K562 (cell line): ENCODE measurements at regions not wholly inside any gene's neighbourhood (a gene's known extent, or its start where the extent isn't known, plus 50 kb on each side); places are given as distances from the start of the nearest gene placed in this dataset.

Source experiments
- ATAC-seq: fragments of 200-7000 bp; cut with Tn5 transposase; 3 replicates; pipeline ENCODE4 v1.9.1; 2020; ENCODE audit warnings: moderate library complexity
- BruUV-seq: library from RNA; stranded (reverse); fragments of 400-500 nt; replicated peaks from 2 replicates; lab custom pipeline; 2021; lab: Mats Ljungman, UMichigan
- CTCF ChIA-PET: fragments of 300-600 bp; formaldehyde crosslinking; extraction: SDS; loops from one replicate; lab custom pipeline; 2021; ENCODE audit warnings: low intra/inter-chr PET ratio; lab: Yijun Ruan, JAX
- POLR2A ChIA-PET: fragments of 300-600, 350-650 bp; sonication (Branson Sonifier 250); formaldehyde crosslinking; extraction: SDS; loops from one replicate; lab custom pipeline; 2021; ENCODE audit warnings: antibody characterized with exemption, inconsistent platforms; lab: Yijun Ruan, JAX
- DNase-seq, 4 experiments: peaks; one replicate each; pipeline versions ENCODE4 v3.0.0 to v3.0.0-alpha.2; 2011 to 2018; ENCODE audit warnings: low spot score in 3 of 4, mixed read lengths in 3 of 4; ENCODE audit errors: extremely low read depth in 1 of 4
- FAIRE-seq: peaks from 2 replicates; lab custom pipeline; 2011; peaks lifted over from hg19 to GRCh38; lab: Jason Lieb, UNC
- H2AFZ ChIP-seq: 2 replicates; pipeline ENCODE4 v1.6.0; 2011; ENCODE audit warnings: low read depth, low read length, control low read depth, inconsistent platforms
- H3K27ac ChIP-seq: fragments of 200-600 bp; 3 replicates; pipeline ENCODE4 v1.8.0; 2011; ENCODE audit warnings: low read depth, mild to moderate bottlenecking, control low read depth, inconsistent platforms, low read length, moderate library complexity, mixed read lengths; ENCODE audit errors: extremely low read depth
- H3K27me3 ChIP-seq, 2 experiments: fragments of 300-600 bp in 1 of 2; 2 replicates in 1 of 2; 3 replicates in 1 of 2; pipeline versions ENCODE4 v1.6.0 to v1.8.0; 2011; ENCODE audit warnings: inconsistent platforms in 2 of 2, low read length in 2 of 2, mild to moderate bottlenecking in 1 of 2, mixed read lengths in 1 of 2, moderate library complexity in 1 of 2; ENCODE audit not compliant: control insufficient read depth in 2 of 2, insufficient read depth in 2 of 2
- H3K36me3 ChIP-seq: fragments of 300-600 bp; 3 replicates; pipeline ENCODE4 v1.8.0; 2011; ENCODE audit warnings: mild to moderate bottlenecking, low read length, inconsistent platforms; ENCODE audit not compliant: control insufficient read depth, insufficient read depth
- H3K4me1 ChIP-seq, 2 experiments: fragments of 200-600 bp in 1 of 2; replicated peaks in 1 of 2; 2 replicates in 1 of 2; 3 replicates in 1 of 2; pipeline versions ENCODE4 v1.5.1 to v1.8.0; 2011; ENCODE audit warnings: inconsistent platforms in 2 of 2, low read length in 2 of 2, mild to moderate bottlenecking in 1 of 2, mixed read lengths in 1 of 2, moderate library complexity in 1 of 2; ENCODE audit not compliant: control insufficient read depth in 2 of 2, insufficient read depth in 2 of 2
- H3K4me2 ChIP-seq: 2 replicates; pipeline ENCODE4 v1.6.1; 2011; ENCODE audit warnings: low read length, control low read depth, inconsistent platforms, mixed read lengths; ENCODE audit not compliant: insufficient read depth
- H3K4me3 ChIP-seq: fragments of 200-600 bp; sonication (generic), shearing (Covaris generic); 2 replicates; pipeline ENCODE4 v1.5.1; 2016; ENCODE audit warnings: control low read depth, inconsistent platforms
- H3K79me2 ChIP-seq: fragments of 200-600 bp; 3 replicates; pipeline ENCODE4 v1.8.0; 2011; ENCODE audit warnings: low read length, inconsistent platforms; ENCODE audit not compliant: control insufficient read depth, insufficient read depth
- H3K9ac ChIP-seq, 2 experiments: 2 replicates each; pipeline versions ENCODE4 v1.6.0 to v1.6.1; 2011; ENCODE audit warnings: low read depth in 2 of 2, low read length in 2 of 2, control low read depth in 1 of 2, inconsistent platforms in 1 of 2, mild to moderate bottlenecking in 1 of 2, mixed read lengths in 1 of 2; ENCODE audit not compliant: insufficient read depth in 1 of 2
- H3K9me1 ChIP-seq: one replicate; pipeline ENCODE4 v1.6.0; 2011; ENCODE audit warnings: inconsistent platforms, mild to moderate bottlenecking, low read length, moderate library complexity; ENCODE audit not compliant: control insufficient read depth, insufficient read depth
- H3K9me3 ChIP-seq: replicated peaks from 2 replicates; pipeline ENCODE4 v1.5.1; 2011; ENCODE audit warnings: low read depth, low read length, inconsistent platforms; ENCODE audit not compliant: control insufficient read depth, insufficient read depth
- H4K20me1 ChIP-seq: replicated peaks from 2 replicates; pipeline ENCODE4 v1.6.1; 2011; ENCODE audit warnings: low read length, inconsistent platforms, mixed read lengths; ENCODE audit not compliant: control insufficient read depth, insufficient read depth
- CEBPB ChIP-seq: fragments of 450-650 bp; IDR thresholded peaks from 2 replicates; pipeline ENCODE4 v1.6.1; 2016; ENCODE audit warnings: missing genetic modification characterization, missing compliant biosample characterization
- CREB1 ChIP-seq, 2 experiments: sonication (generic) in 1 of 2; formaldehyde crosslinking in 1 of 2; IDR thresholded peaks; 2 replicates each; pipeline versions ENCODE4 v1.6.1 to v1.8.0; 2012 to 2022; ENCODE audit warnings: inconsistent platforms in 1 of 2, mild to moderate bottlenecking in 1 of 2, missing genetic modification reagents in 1 of 2, moderate library complexity in 1 of 2
- CREM ChIP-seq: IDR thresholded peaks from 2 replicates; pipeline ENCODE4 v1.6.1; 2014; ENCODE audit warnings: antibody characterized with exemption, low read depth
- HDAC8 ChIP-seq: fragments of 450-650 bp; IDR thresholded peaks from 2 replicates; pipeline ENCODE4 v1.6.1; 2016; ENCODE audit warnings: mild to moderate bottlenecking, missing genetic modification characterization, moderate library complexity, missing compliant biosample characterization
- JUN ChIP-seq, 2 experiments: sonication (generic) in 1 of 2; formaldehyde crosslinking in 1 of 2; IDR thresholded peaks; 2 replicates each; pipeline versions ENCODE4 v1.6.1 to v1.8.0; 2012 to 2022; ENCODE audit warnings: borderline replicate concordance in 2 of 2, mild to moderate bottlenecking in 2 of 2, improper control_type of control experiment in 1 of 2, low read depth in 1 of 2, low read length in 1 of 2, missing genetic modification reagents in 1 of 2
- JUND ChIP-seq, 2 experiments: IDR thresholded peaks; 2 replicates in 1 of 2; 3 replicates in 1 of 2; pipeline ENCODE4 v1.6.1; 2011; ENCODE audit warnings: borderline replicate concordance in 2 of 2, low read depth in 2 of 2, low read length in 2 of 2, improper control_type of control experiment in 1 of 2, missing biosample characterization in 1 of 2, missing genetic modification characterization in 1 of 2, missing genetic modification reagents in 1 of 2
- L3MBTL2 ChIP-seq: fragments of 450-650 bp; IDR thresholded peaks from 2 replicates; pipeline ENCODE4 v1.6.1; 2016; ENCODE audit warnings: mild to moderate bottlenecking, moderate library complexity
- NBN ChIP-seq: fragments of 450-650 bp; IDR thresholded peaks from 2 replicates; pipeline ENCODE4 v1.6.1; 2016; ENCODE audit warnings: low read depth, mild to moderate bottlenecking
- NCOA4 ChIP-seq: fragments of 450-650 bp; IDR thresholded peaks from 2 replicates; pipeline ENCODE4 v1.6.1; 2018; ENCODE audit warnings: mild to moderate bottlenecking; ENCODE audit not compliant: partially characterized antibody
- NRF1 ChIP-seq, 2 experiments: fragments of 450-650 bp; IDR thresholded peaks in 1 of 2; conservative IDR thresholded peaks in 1 of 2; 2 replicates each; pipeline ENCODE4 v1.6.1; 2014; ENCODE audit warnings: mild to moderate bottlenecking in 2 of 2
- SP1 ChIP-seq: sonication (generic); formaldehyde crosslinking; IDR thresholded peaks from 2 replicates; pipeline ENCODE4 v1.8.1; 2022; ENCODE audit warnings: mild to moderate bottlenecking, missing genetic modification reagents
- TEAD1 ChIP-seq, 2 experiments: fragments of 450-650 bp in 1 of 2; sonication (generic) in 1 of 2; formaldehyde crosslinking; IDR thresholded peaks; 2 replicates each; pipeline versions ENCODE4 v1.4.0 to v1.8.0; 2020 to 2022; ENCODE audit warnings: mild to moderate bottlenecking in 2 of 2, missing genetic modification reagents in 1 of 2
- TRIM25 ChIP-seq: fragments of 450-650 bp; IDR thresholded peaks from 2 replicates; pipeline ENCODE4 v1.7.0; 2016; ENCODE audit warnings: borderline replicate concordance
- YY1 ChIP-seq, 3 experiments: IDR thresholded peaks; 2 replicates each; pipeline ENCODE4 v1.6.1; 2011; ENCODE audit warnings: low read length in 2 of 3, mild to moderate bottlenecking in 2 of 3, moderate library complexity in 2 of 3, borderline replicate concordance in 1 of 3, control low read depth in 1 of 3, low read depth in 1 of 3; ENCODE audit not compliant: insufficient read depth in 3 of 3, insufficient replicate concordance in 2 of 3, control insufficient read depth in 1 of 3, insufficient read length in 1 of 3; ENCODE audit errors: extremely low read depth in 1 of 3
- ZNF133 ChIP-seq: fragments of 250-450 bp; sonication (Bioruptor Pico); IDR thresholded peaks from 2 replicates; pipeline ENCODE4 v1.4.0; 2020; ENCODE audit warnings: mild to moderate bottlenecking
- ZNF655 ChIP-seq: fragments of 250-450 bp; sonication (Bioruptor Pico); IDR thresholded peaks from 2 replicates; pipeline ENCODE4 v1.5.0; 2021
- ZNF766 ChIP-seq: fragments of 200-800 bp; sonication (Bioruptor generic); conservative IDR thresholded peaks from 2 replicates; pipeline ENCODE4 v1.6.1; 2016; ENCODE audit warnings: missing genetic modification characterization, missing compliant biosample characterization
- ZZZ3 ChIP-seq: fragments of 450-650 bp; IDR thresholded peaks from 2 replicates; pipeline ENCODE4 v1.6.1; 2016; ENCODE audit warnings: antibody characterized with exemption, mild to moderate bottlenecking, moderate library complexity
- WGBS: fragments of 100-300 bp; shearing (Covaris generic); methylation state at CpG from one replicate; pipeline ENCODE4 v1.1.6; 2016; ENCODE audit warnings: low coverage, mixed read lengths; ENCODE audit not compliant: insufficient coverage; ENCODE audit errors: missing lambda C conversion rate; 5-methylcytosine and 5-hydroxymethylcytosine counted together
- in situ Hi-C: fragments of 300-500 bp; cut with MboI; formaldehyde crosslinking; loops from 4 replicates; pipeline ENCODE4 v1.15.0; 2018; ENCODE audit warnings: inconsistent platforms, mixed read lengths
- intact Hi-C: fragments of 100-400 bp; cut with micrococcal nuclease; formaldehyde crosslinking; loops from 2 replicates; pipeline ENCODE4 v1.14.2; 2022

DNA sequence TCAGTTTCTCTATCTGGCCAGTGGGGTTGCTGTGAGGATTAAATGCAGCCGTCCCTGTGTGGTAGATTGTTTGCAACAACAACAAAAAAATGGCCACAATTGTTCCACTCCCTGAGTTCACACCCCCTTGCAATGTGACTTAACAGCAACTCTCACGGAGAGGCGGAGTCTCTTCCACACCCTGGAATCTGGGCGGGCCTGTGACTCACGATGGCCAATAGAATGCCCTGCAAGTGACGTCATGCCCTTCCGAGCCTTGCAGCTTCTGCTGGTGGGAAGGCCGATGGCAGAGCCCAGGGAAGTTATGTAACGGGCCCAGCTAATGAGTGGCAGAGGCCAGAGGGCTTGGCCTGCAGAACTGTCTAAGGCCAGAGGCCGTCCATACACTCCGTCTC, 87.9 kb downstream of the RIPK4 start:
- FAIRE-seq (peak; percentile 98), ATAC-seq (peak; percentile 99), DNase-seq (peak; percentile 91 to 97 (median 94))
- no peak overlapping the region for H3K4me3 ChIP-seq
- H3K9me1 ChIP-seq: no peaks in the 10 kb centered on the region
- peak overlapping the region; percentile 71; the same call in 1 of the 2 replicates for H2AFZ ChIP-seq
- 2% methylated on average over 11 of the region's 11 CpGs for WGBS
- H3K79me2 ChIP-seq: no peaks in the 10 kb centered on the region
- POLR2A ChIA-PET: interaction anchor here (0.5 to 0.9 kb wide), 3 partner anchors 62 to 875 kb away, joined by 3 to 5 read pairs (median 3); no protein-coding TSS in a partner anchor
- no peak overlapping the region for H3K27ac ChIP-seq
- BruUV-seq: no TSS peak
- H3K9ac ChIP-seq: peak overlapping the region in 1 of 2 experiments; percentile 85; a peak in 2 of 4 replicates
- peak overlapping the region; percentile 67; the same call in 1 of the 2 replicates for H3K4me2 ChIP-seq
- in situ Hi-C loops: no loop called here
- CTCF ChIA-PET: no interaction called here
- 0 out of 2 replicates have a peak, but pooled peaks cover 3% of the 10 kb centered on the region for H4K20me1 ChIP-seq
- no peaks in the 10 kb centered on the region for H3K36me3 ChIP-seq
- H3K4me1 ChIP-seq: peaks cover 0 to 10% of the 10 kb centered on the region in 2 experiments; a peak in 4 of 5 replicates
- H3K9me3 ChIP-seq: no peaks in the 10 kb centered on the region
- intact Hi-C loops: no loop called here
- H3K27me3 ChIP-seq: peaks cover 50 to 67% of the 10 kb centered on the region in 2 experiments
- TF ChIP-seq CREB1 (IDR thresholded peaks at IDR 0.05): no peak
- TF ChIP-seq CREB1 (CRISPR knock-in tag; IDR thresholded peaks at IDR 0.05): peak; percentile 46; the same call in 1 of the 2 replicates
- TF ChIP-seq TEAD1 (CRISPR knock-in tag; IDR thresholded peaks at IDR 0.05): peak in 1 of 2 experiments; percentile 70; a peak in 1 of 4 replicates
- TF ChIP-seq ZNF655 (CRISPR knock-in tag): no peak
- peak; percentile 91 for TF ChIP-seq JUN (IDR thresholded peaks at IDR 0.05; ENCODE audit: borderline replicate concordance, low read depth, low read length)
- TF ChIP-seq JUN (CRISPR knock-in tag; IDR thresholded peaks at IDR 0.05; ENCODE audit: borderline replicate concordance): peak; percentile 36; the same call in 1 of the 2 replicates
- TF ChIP-seq HDAC8: no peak
- peak; percentile 62; the same call in 1 of the 2 replicates for TF ChIP-seq CEBPB (tag)
- peak in 1 of 3 experiments; percentile 2 for TF ChIP-seq YY1 (IDR thresholded peaks at IDR 0.05; ENCODE audit: borderline replicate concordance in 1 of 3, control insufficient read depth in 1 of 3, extremely low read depth in 1 of 3, insufficient read depth in 3 of 3, insufficient read length in 1 of 3, insufficient replicate concordance in 2 of 3, low read depth in 1 of 3, low read length in 2 of 3)
- TF ChIP-seq SP1 (CRISPR knock-in tag): no peak
- no peak for TF ChIP-seq NCOA4
- TF ChIP-seq L3MBTL2: peak; percentile 77
- TF ChIP-seq JUND (IDR thresholded peaks at IDR 0.05; ENCODE audit: borderline replicate concordance, low read depth, low read length): peak; percentile 96
- peak; percentile 98 for TF ChIP-seq JUND (tag; IDR thresholded peaks at IDR 0.05; ENCODE audit: borderline replicate concordance, low read depth, low read length)
- TF ChIP-seq ZZZ3: no peak
- 0 out of 2 replicates have a peak, but pooled peaks have one; percentile 63 for TF ChIP-seq ZNF766 (CRISPR knock-in tag)
- TF ChIP-seq ZNF133 (CRISPR knock-in tag): no peak
- peak; percentile 20; the same call in 1 of the 2 replicates for TF ChIP-seq NBN
- peak in 1 of 2 experiments; percentile 7; a peak in 2 of 4 replicates for TF ChIP-seq NRF1 (conservative IDR thresholded peaks at IDR 0.05 in 1 of 2, IDR thresholded peaks at IDR 0.05 in 1 of 2)
- TF ChIP-seq CREM: peak; percentile 76
- TF ChIP-seq TRIM25: no peak
